IMR-90 (cell line): ENCODE measurements at regions not wholly inside any gene's neighbourhood (a gene's known extent, or its start where the extent isn't known, plus 50 kb on each side); places are given as distances from the start of the nearest gene placed in this dataset.

Source experiments
- ATAC-seq: fragments of 200-7000 bp; cut with Tn5 transposase; 2 replicates; pipeline ENCODE4 v1.9.1; 2020; ENCODE audit warnings: low read depth, mild to moderate bottlenecking, moderate library complexity
- BruUV-seq: library from RNA; stranded (reverse); fragments of 400-500 nt; replicated peaks from 2 replicates; lab custom pipeline; 2021; lab: Mats Ljungman, UMichigan
- CTCF ChIA-PET: fragments of 300-600 bp; formaldehyde crosslinking; extraction: SDS; loops from one replicate; lab custom pipeline; 2021; ENCODE audit warnings: antibody characterized with exemption; lab: Yijun Ruan, JAX
- POLR2A ChIA-PET: fragments of 300-600 bp; sonication (Branson Sonifier 250); formaldehyde crosslinking; loops from one replicate; lab custom pipeline; 2022; ENCODE audit warnings: antibody characterized with exemption; ENCODE audit not compliant: unreplicated experiment; lab: Charles Lee
- DNase-seq: peaks from one replicate; pipeline ENCODE4 v3.0.0; 2013
- H2AFZ ChIP-seq: replicated peaks from 2 replicates; pipeline ENCODE3; 2013; ENCODE audit warnings: low read length, mild to moderate bottlenecking; ENCODE audit not compliant: poor library complexity
- H2AK5ac ChIP-seq: 2 replicates; pipeline ENCODE4 v1.6.1; 2013; ENCODE audit warnings: low read depth, low read length, inconsistent platforms
- H2AK9ac ChIP-seq: replicated peaks from 2 replicates; pipeline ENCODE3; 2013; ENCODE audit warnings: mild to moderate bottlenecking, low read depth, low read length, moderate library complexity; ENCODE audit not compliant: poor library complexity
- H2BK120ac ChIP-seq: 2 replicates; pipeline ENCODE4 v1.6.1; 2013; ENCODE audit warnings: low read depth, low read length, inconsistent platforms
- H2BK15ac ChIP-seq: 3 replicates; pipeline ENCODE4 v1.6.1; 2013; ENCODE audit warnings: low read depth, low read length, inconsistent platforms
- H2BK20ac ChIP-seq: 2 replicates; pipeline ENCODE4 v1.6.1; 2013; ENCODE audit warnings: low read depth, mild to moderate bottlenecking, inconsistent platforms, low read length, moderate library complexity
- H2BK5ac ChIP-seq: 2 replicates; pipeline ENCODE4 v1.6.1; 2013; ENCODE audit warnings: mild to moderate bottlenecking, low read depth, low read length, inconsistent platforms; ENCODE audit not compliant: poor library complexity, severe bottlenecking
- H3K14ac ChIP-seq: replicated peaks from 2 replicates; pipeline ENCODE4 v1.6.1; 2013; ENCODE audit warnings: low read depth, low read length, inconsistent platforms
- H3K18ac ChIP-seq: 2 replicates; pipeline ENCODE4 v1.6.1; 2013; ENCODE audit warnings: low read depth, low read length, control low read depth
- H3K23ac ChIP-seq: 2 replicates; pipeline ENCODE4 v1.6.1; 2013; ENCODE audit warnings: low read depth, low read length, inconsistent platforms
- H3K27ac ChIP-seq: 2 replicates; pipeline ENCODE4 v1.5.1; 2013; ENCODE audit warnings: mild to moderate bottlenecking, control low read depth, low read length; ENCODE audit not compliant: insufficient read depth
- H3K27me3 ChIP-seq: 2 replicates; pipeline ENCODE4 v1.6.1; 2013; ENCODE audit warnings: low read length; ENCODE audit not compliant: control insufficient read depth, insufficient read depth
- H3K36me3 ChIP-seq: 2 replicates; pipeline ENCODE4 v1.6.1; 2013; ENCODE audit warnings: low read length, mixed read lengths; ENCODE audit not compliant: control insufficient read depth, insufficient read depth
- H3K4ac ChIP-seq: 2 replicates; pipeline ENCODE4 v1.6.1; 2013; ENCODE audit warnings: low read depth, low read length, inconsistent platforms
- H3K4me1 ChIP-seq: 2 replicates; pipeline ENCODE4 v1.6.1; 2013; ENCODE audit warnings: low read length, mixed read lengths; ENCODE audit not compliant: control insufficient read depth, insufficient read depth
- H3K4me2 ChIP-seq: 2 replicates; pipeline ENCODE4 v1.6.1; 2013; ENCODE audit warnings: low read depth, mild to moderate bottlenecking, control low read depth, low read length, moderate library complexity
- H3K4me3 ChIP-seq: 2 replicates; pipeline ENCODE4 v1.5.1; 2013; ENCODE audit warnings: low read depth, mild to moderate bottlenecking, control low read depth, low read length, moderate library complexity; ENCODE audit not compliant: insufficient read depth
- H3K56ac ChIP-seq: 2 replicates; pipeline ENCODE4 v1.6.1; 2013; ENCODE audit warnings: low read length, inconsistent platforms; ENCODE audit not compliant: insufficient read depth; ENCODE audit errors: extremely low read depth
- H3K79me1 ChIP-seq, 2 experiments: 2 replicates each; pipeline ENCODE4 v1.6.1; 2013; ENCODE audit warnings: low read length in 2 of 2, inconsistent platforms in 1 of 2, low read depth in 1 of 2
- H3K9ac ChIP-seq: 2 replicates; pipeline ENCODE4 v1.6.1; 2013; ENCODE audit warnings: low read depth, low read length, control low read depth
- H3K9me1 ChIP-seq: 2 replicates; pipeline ENCODE4 v1.6.1; 2013; ENCODE audit warnings: low read length, inconsistent platforms; ENCODE audit not compliant: insufficient read depth
- H3K9me3 ChIP-seq: 2 replicates; pipeline ENCODE4 v1.6.1; 2013; ENCODE audit warnings: low read length; ENCODE audit not compliant: control insufficient read depth, insufficient read depth
- H4K20me1 ChIP-seq: 2 replicates; pipeline ENCODE4 v1.6.1; 2013; ENCODE audit warnings: low read length, inconsistent platforms; ENCODE audit not compliant: insufficient read depth
- H4K5ac ChIP-seq: 2 replicates; pipeline ENCODE4 v1.6.1; 2013; ENCODE audit warnings: mild to moderate bottlenecking, low read depth, low read length, control low read depth
- H4K8ac ChIP-seq, 2 experiments: 2 replicates each; pipeline ENCODE4 v1.6.1; 2013; ENCODE audit warnings: low read depth in 2 of 2, low read length in 2 of 2, control low read depth in 1 of 2, inconsistent platforms in 1 of 2
- H4K91ac ChIP-seq: 2 replicates; pipeline ENCODE4 v1.6.1; 2013; ENCODE audit warnings: low read depth, low read length, inconsistent platforms; ENCODE audit not compliant: insufficient read depth
- FOS ChIP-seq: fragments of 150-350 bp; IDR thresholded peaks from 2 replicates; pipeline ENCODE4 v1.6.1; 2016; ENCODE audit warnings: low read depth, low read length
- SMC3 ChIP-seq: fragments of 150-350 bp; IDR thresholded peaks from 2 replicates; pipeline ENCODE4 v1.6.1; 2016; ENCODE audit warnings: low read depth, mild to moderate bottlenecking, antibody characterized with exemption, low read length, moderate library complexity
- WGBS, 2 experiments: methylation state at CpG; one replicate each; pipeline versions ENCODE4 v1.1.5 to v1.1.7; 2013; ENCODE audit warnings: missing lambda C conversion rate in 2 of 2; ENCODE audit not compliant: insufficient read length in 1 of 2; ENCODE audit errors: extremely low coverage in 2 of 2; 5-methylcytosine and 5-hydroxymethylcytosine counted together
- dilution Hi-C: fragments of 300-500 bp; cut with HindIII; formaldehyde crosslinking; loops from one replicate; pipeline ENCODE4 v1.14.3; 2018; ENCODE audit warnings: low sequenced_read_pairs; ENCODE audit not compliant: unreplicated experiment
- in situ Hi-C: fragments of 300-500 bp; cut with MboI; formaldehyde crosslinking; loops from 3 replicates; pipeline ENCODE4 v1.14.3; 2019; ENCODE audit warnings: low sequenced_read_pairs, inconsistent platforms, mixed read lengths
- intact Hi-C: fragments of 100-400 bp; cut with micrococcal nuclease; formaldehyde crosslinking; loops from 2 replicates; pipeline ENCODE4 v1.10.0; 2022

DNA sequence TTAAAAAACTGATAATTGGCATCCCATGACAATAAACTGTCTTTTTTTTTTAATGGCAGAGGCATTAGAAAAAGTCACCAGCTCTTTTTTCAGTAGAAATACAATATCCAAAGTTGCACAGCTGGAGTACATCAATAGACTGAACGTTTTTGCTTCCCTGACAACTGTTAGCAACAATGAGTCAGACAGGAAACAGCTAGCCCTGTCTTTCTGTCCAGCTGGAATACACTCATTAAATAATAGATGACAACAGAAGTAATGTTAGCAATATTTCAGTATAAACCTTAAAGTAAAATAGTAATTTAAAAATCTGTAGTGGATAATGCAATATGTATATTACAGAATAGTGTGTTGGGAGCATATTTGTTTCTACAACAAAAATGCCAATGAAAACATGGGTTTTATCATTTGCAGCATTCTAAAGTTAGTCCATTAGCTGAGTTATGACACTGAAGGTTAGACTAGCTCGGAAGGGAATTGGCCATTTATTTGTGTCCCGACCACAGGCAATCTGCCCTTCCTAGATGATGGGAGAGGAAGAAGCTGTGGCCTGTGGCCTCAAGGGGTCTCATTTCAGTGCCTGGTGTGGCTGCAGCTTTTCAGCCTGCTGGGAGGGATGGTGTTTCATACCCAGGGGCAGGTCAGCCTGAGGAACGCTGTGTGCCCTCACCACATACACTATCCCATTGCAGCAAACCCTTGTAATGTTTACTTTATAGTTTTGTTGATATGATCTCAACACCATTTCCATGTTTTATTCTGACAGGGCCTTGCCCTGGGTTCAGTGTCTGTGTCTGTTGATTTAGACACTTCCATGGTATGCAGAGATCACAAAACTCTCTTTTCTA lies 173.3 kb downstream of the SLC16A9 start:
- ATAC-seq: peak; percentile 91
- Histone ChIP-seq H3K56ac (no peak overlapping the region), H3K4me1 (peaks cover 4% of the 10 kb centered on the region), H2BK20ac (no peak overlapping the region), H4K5ac (no peak overlapping the region), H3K18ac (0 out of 2 replicates have a peak overlapping the region, but pooled peaks have one; percentile 10), H3K23ac (no peak overlapping the region; the same call in 1 of the 2 replicates), H3K14ac (0 out of 2 replicates have a peak overlapping the region, but pooled peaks have one; percentile 20), H2AK5ac (peak overlapping the region; percentile 2; the same call in 1 of the 2 replicates), H3K4me2 (peak overlapping the region; percentile 20), H3K4ac (peak overlapping the region; percentile 33), H2BK15ac (no peak overlapping the region; the same call in 2 of the 3 replicates), H2BK5ac (peak overlapping the region; percentile 3), H2BK120ac (peak overlapping the region; percentile 33; the same call in 1 of the 2 replicates), H2AFZ (no peak overlapping the region), H3K27ac (peak overlapping the region; percentile 90), H2AK9ac (no peak overlapping the region), H3K79me1 (no peaks in the 10 kb centered on the region), H4K20me1 (peaks cover 4% of the 10 kb centered on the region; the same call in 1 of the 2 replicates), H3K4me3 (no peak overlapping the region), H4K91ac (no peak overlapping the region), H4K8ac (0 out of 4 replicates have a peak overlapping the region, but pooled peaks of 1 of the 2 experiments have one; percentile 30), H3K9ac (no peak overlapping the region), H3K27me3 (no peaks in the 10 kb centered on the region), H3K9me1 (0 out of 2 replicates have a peak, but pooled peaks cover 3% of the 10 kb centered on the region), H3K9me3 (no peaks in the 10 kb centered on the region), H3K36me3 (no peaks in the 10 kb centered on the region)
- BruUV-seq: no TSS peak
- peak; percentile 92 for DNase-seq
- in situ Hi-C loops: no loop called here
- WGBS, 2 experiments: no CpG with 5 or more reads among the region's 4 CpGs
- ChIA-PET CTCF (interaction anchor here (0.6 to 0.9 kb wide), 3 partner anchors 10 to 963 kb away, joined by 3 to 5 read pairs (median 3); no protein-coding TSS in a partner anchor), POLR2A (no interaction called here)
- dilution Hi-C loops: no loop called here
- intact Hi-C loops: loop anchor here (5.0 kb wide), 1 partner anchor 149 kb away; no protein-coding TSS in a partner anchor
- peak; percentile 85; the same call in 1 of the 2 replicates for TF ChIP-seq FOS
- TF ChIP-seq SMC3: no peak
